ENCODE measurements at regions not wholly inside any gene's neighbourhood (a gene's known extent, or its start where the extent isn't known, plus 50 kb on each side); places are given as distances from the start of the nearest gene placed in this dataset.

GRCh38 chr1:213327017-213327667, 276.1 kb downstream of the RPS6KC1 start:
- no peaks in the 10 kb centered on the region for H4K20me1 ChIP-seq (ENCODE audit: insufficient read depth, low read length)
- no TSS peak for BruUV-seq (replicated peaks)
- no peak overlapping the region for H3K4me2 ChIP-seq (ENCODE audit: low read length)
- POLR2A ChIA-PET = no interaction called here
- TF ChIP-seq CTCF (conservative IDR thresholded peaks at IDR 0.05; ENCODE audit: low read length) = no peak
- TF ChIP-seq EZH2phosphoT487 (IDR thresholded peaks at IDR 0.05; ENCODE audit: borderline replicate concordance, low read depth, low read length) = no peak
- no peaks in the 10 kb centered on the region for H3K4me1 ChIP-seq (ENCODE audit: insufficient read depth, low read length, poor library complexity, severe bottlenecking)
- no peak overlapping the region for H3K27ac ChIP-seq (ENCODE audit: low read depth, low read length, poor library complexity, severe bottlenecking)
- no peak for DNase-seq (ENCODE audit: low spot score)
- H3K36me3 ChIP-seq (ENCODE audit: insufficient read depth, low read length) = no peaks in the 10 kb centered on the region
- no peaks in the 10 kb centered on the region for H3K9me2 ChIP-seq (ENCODE audit: insufficient read depth, low read length)
- H3K4me3 ChIP-seq (ENCODE audit: low read depth, low read length, poor library complexity, severe bottlenecking) = no peak overlapping the region
- H2AFZ ChIP-seq (ENCODE audit: low read length) = no peak overlapping the region
- intact Hi-C loops (cut with micrococcal nuclease; ENCODE audit: unreplicated experiment) = no loop called here
- H3K79me2 ChIP-seq (ENCODE audit: insufficient read depth, low read depth, low read length) = no peaks in the 10 kb centered on the region
- CTCF ChIA-PET (ENCODE audit: unreplicated experiment) = no interaction called here
- no peaks in the 10 kb centered on the region for H3K9me3 ChIP-seq (ENCODE audit: low read length)

GRCh38 chr1:213329406-213330008, 278.5 kb downstream of the RPS6KC1 start:
- no peaks in the 10 kb centered on the region for H3K9me2 ChIP-seq (ENCODE audit: insufficient read depth, low read length)
- POLR2A ChIA-PET = interaction anchor here (0.6 kb wide), 2 partner anchors 27 to 163 kb away, joined by 3 read pairs; no protein-coding TSS in a partner anchor
- H3K9me3 ChIP-seq (ENCODE audit: low read length) = no peaks in the 10 kb centered on the region
- DNase-seq (ENCODE audit: low spot score) = no peak
- H3K27ac ChIP-seq (ENCODE audit: low read depth, low read length, poor library complexity, severe bottlenecking) = no peak overlapping the region
- no peaks in the 10 kb centered on the region for H3K36me3 ChIP-seq (ENCODE audit: insufficient read depth, low read length)
- intact Hi-C loops (cut with micrococcal nuclease; ENCODE audit: unreplicated experiment) = no loop called here
- CTCF ChIA-PET (ENCODE audit: unreplicated experiment) = no interaction called here
- H2AFZ ChIP-seq (ENCODE audit: low read length) = no peak overlapping the region
- H3K79me2 ChIP-seq (ENCODE audit: insufficient read depth, low read depth, low read length) = no peaks in the 10 kb centered on the region
- TF ChIP-seq CTCF (conservative IDR thresholded peaks at IDR 0.05; ENCODE audit: low read length) (no peak), EZH2phosphoT487 (IDR thresholded peaks at IDR 0.05; ENCODE audit: borderline replicate concordance, low read depth, low read length) (no peak)
- no peak overlapping the region for H3K4me3 ChIP-seq (ENCODE audit: low read depth, low read length, poor library complexity, severe bottlenecking)
- H3K4me1 ChIP-seq (ENCODE audit: insufficient read depth, low read length, poor library complexity, severe bottlenecking) = no peaks in the 10 kb centered on the region
- no peak overlapping the region for H3K4me2 ChIP-seq (ENCODE audit: low read length)
- H4K20me1 ChIP-seq (ENCODE audit: insufficient read depth, low read length) = no peaks in the 10 kb centered on the region
- BruUV-seq (replicated peaks) = no TSS peak

- Histone ChIP-seq H3K4me1 (ENCODE audit: insufficient read depth, low read length, poor library complexity, severe bottlenecking) (no peaks in the 10 kb centered on the region), H3K9me3 (ENCODE audit: low read length) (no peaks in the 10 kb centered on the region), H2AFZ (ENCODE audit: low read length) (no peak overlapping the region), H3K9me2 (ENCODE audit: insufficient read depth, low read length) (no peaks in the 10 kb centered on the region), H3K79me2 (ENCODE audit: insufficient read depth, low read depth, low read length) (no peaks in the 10 kb centered on the region), H4K20me1 (ENCODE audit: insufficient read depth, low read length) (no peaks in the 10 kb centered on the region), H3K4me3 (ENCODE audit: low read depth, low read length, poor library complexity, severe bottlenecking) (no peak overlapping the region), H3K36me3 (ENCODE audit: insufficient read depth, low read length) (no peaks in the 10 kb centered on the region), H3K4me2 (ENCODE audit: low read length) (no peak overlapping the region), H3K27ac (ENCODE audit: low read depth, low read length, poor library complexity, severe bottlenecking) (no peak overlapping the region)
- TF ChIP-seq CTCF (conservative IDR thresholded peaks at IDR 0.05; ENCODE audit: low read length) (no peak), EZH2phosphoT487 (IDR thresholded peaks at IDR 0.05; ENCODE audit: borderline replicate concordance, low read depth, low read length) (no peak)
- no peak for DNase-seq (ENCODE audit: low spot score)
- BruUV-seq (replicated peaks) = no TSS peak
- intact Hi-C loops (cut with micrococcal nuclease; ENCODE audit: unreplicated experiment) = no loop called here
- ChIA-PET CTCF (ENCODE audit: unreplicated experiment) (no interaction called here), POLR2A (interaction anchor here (0.6 kb wide), 1 partner anchor 28 kb away, joined by 3 read pairs; no protein-coding TSS in a partner anchor)
These were observed 279.2 kb downstream of the RPS6KC1 start for GRCh38 chr1:213330281-213330680.
